IMR-90 (cell line): ENCODE measurements at regions not wholly inside any gene's neighbourhood (a gene's known extent, or its start where the extent isn't known, plus 50 kb on each side); places are given as distances from the start of the nearest gene placed in this dataset.

ENCODE experiments used
- ATAC-seq: fragments of 200-7000 bp; cut with Tn5 transposase; 2 replicates; pipeline ENCODE4 v1.9.1; 2020; ENCODE audit warnings: low read depth, mild to moderate bottlenecking, moderate library complexity
- BruUV-seq: library from RNA; stranded (reverse); fragments of 400-500 nt; replicated peaks from 2 replicates; lab custom pipeline; 2021; lab: Mats Ljungman, UMichigan
- CTCF ChIA-PET: fragments of 300-600 bp; formaldehyde crosslinking; extraction: SDS; loops from one replicate; lab custom pipeline; 2021; ENCODE audit warnings: antibody characterized with exemption; lab: Yijun Ruan, JAX
- POLR2A ChIA-PET: fragments of 300-600 bp; sonication (Branson Sonifier 250); formaldehyde crosslinking; loops from one replicate; lab custom pipeline; 2022; ENCODE audit warnings: antibody characterized with exemption; ENCODE audit not compliant: unreplicated experiment; lab: Charles Lee
- DNase-seq: peaks from one replicate; pipeline ENCODE4 v3.0.0; 2013
- H2AFZ ChIP-seq: replicated peaks from 2 replicates; pipeline ENCODE3; 2013; ENCODE audit warnings: low read length, mild to moderate bottlenecking; ENCODE audit not compliant: poor library complexity
- H2AK5ac ChIP-seq: 2 replicates; pipeline ENCODE4 v1.6.1; 2013; ENCODE audit warnings: low read depth, low read length, inconsistent platforms
- H2AK9ac ChIP-seq: replicated peaks from 2 replicates; pipeline ENCODE3; 2013; ENCODE audit warnings: mild to moderate bottlenecking, low read depth, low read length, moderate library complexity; ENCODE audit not compliant: poor library complexity
- H2BK120ac ChIP-seq: 2 replicates; pipeline ENCODE4 v1.6.1; 2013; ENCODE audit warnings: low read depth, low read length, inconsistent platforms
- H2BK15ac ChIP-seq: 3 replicates; pipeline ENCODE4 v1.6.1; 2013; ENCODE audit warnings: low read depth, low read length, inconsistent platforms
- H2BK20ac ChIP-seq: 2 replicates; pipeline ENCODE4 v1.6.1; 2013; ENCODE audit warnings: low read depth, mild to moderate bottlenecking, inconsistent platforms, low read length, moderate library complexity
- H2BK5ac ChIP-seq: 2 replicates; pipeline ENCODE4 v1.6.1; 2013; ENCODE audit warnings: mild to moderate bottlenecking, low read depth, low read length, inconsistent platforms; ENCODE audit not compliant: poor library complexity, severe bottlenecking
- H3K14ac ChIP-seq: replicated peaks from 2 replicates; pipeline ENCODE4 v1.6.1; 2013; ENCODE audit warnings: low read depth, low read length, inconsistent platforms
- H3K18ac ChIP-seq: 2 replicates; pipeline ENCODE4 v1.6.1; 2013; ENCODE audit warnings: low read depth, low read length, control low read depth
- H3K23ac ChIP-seq: 2 replicates; pipeline ENCODE4 v1.6.1; 2013; ENCODE audit warnings: low read depth, low read length, inconsistent platforms
- H3K27ac ChIP-seq: 2 replicates; pipeline ENCODE4 v1.5.1; 2013; ENCODE audit warnings: mild to moderate bottlenecking, control low read depth, low read length; ENCODE audit not compliant: insufficient read depth
- H3K27me3 ChIP-seq: 2 replicates; pipeline ENCODE4 v1.6.1; 2013; ENCODE audit warnings: low read length; ENCODE audit not compliant: control insufficient read depth, insufficient read depth
- H3K36me3 ChIP-seq: 2 replicates; pipeline ENCODE4 v1.6.1; 2013; ENCODE audit warnings: low read length, mixed read lengths; ENCODE audit not compliant: control insufficient read depth, insufficient read depth
- H3K4ac ChIP-seq: 2 replicates; pipeline ENCODE4 v1.6.1; 2013; ENCODE audit warnings: low read depth, low read length, inconsistent platforms
- H3K4me1 ChIP-seq: 2 replicates; pipeline ENCODE4 v1.6.1; 2013; ENCODE audit warnings: low read length, mixed read lengths; ENCODE audit not compliant: control insufficient read depth, insufficient read depth
- H3K4me2 ChIP-seq: 2 replicates; pipeline ENCODE4 v1.6.1; 2013; ENCODE audit warnings: low read depth, mild to moderate bottlenecking, control low read depth, low read length, moderate library complexity
- H3K4me3 ChIP-seq: 2 replicates; pipeline ENCODE4 v1.5.1; 2013; ENCODE audit warnings: low read depth, mild to moderate bottlenecking, control low read depth, low read length, moderate library complexity; ENCODE audit not compliant: insufficient read depth
- H3K56ac ChIP-seq: 2 replicates; pipeline ENCODE4 v1.6.1; 2013; ENCODE audit warnings: low read length, inconsistent platforms; ENCODE audit not compliant: insufficient read depth; ENCODE audit errors: extremely low read depth
- H3K79me1 ChIP-seq, 2 experiments: 2 replicates each; pipeline ENCODE4 v1.6.1; 2013; ENCODE audit warnings: low read length in 2 of 2, inconsistent platforms in 1 of 2, low read depth in 1 of 2
- H3K9ac ChIP-seq: 2 replicates; pipeline ENCODE4 v1.6.1; 2013; ENCODE audit warnings: low read depth, low read length, control low read depth
- H3K9me1 ChIP-seq: 2 replicates; pipeline ENCODE4 v1.6.1; 2013; ENCODE audit warnings: low read length, inconsistent platforms; ENCODE audit not compliant: insufficient read depth
- H3K9me3 ChIP-seq: 2 replicates; pipeline ENCODE4 v1.6.1; 2013; ENCODE audit warnings: low read length; ENCODE audit not compliant: control insufficient read depth, insufficient read depth
- H4K20me1 ChIP-seq: 2 replicates; pipeline ENCODE4 v1.6.1; 2013; ENCODE audit warnings: low read length, inconsistent platforms; ENCODE audit not compliant: insufficient read depth
- H4K5ac ChIP-seq: 2 replicates; pipeline ENCODE4 v1.6.1; 2013; ENCODE audit warnings: mild to moderate bottlenecking, low read depth, low read length, control low read depth
- H4K8ac ChIP-seq, 2 experiments: 2 replicates each; pipeline ENCODE4 v1.6.1; 2013; ENCODE audit warnings: low read depth in 2 of 2, low read length in 2 of 2, control low read depth in 1 of 2, inconsistent platforms in 1 of 2
- H4K91ac ChIP-seq: 2 replicates; pipeline ENCODE4 v1.6.1; 2013; ENCODE audit warnings: low read depth, low read length, inconsistent platforms; ENCODE audit not compliant: insufficient read depth
- BHLHE40 ChIP-seq: fragments of 150-350 bp; IDR thresholded peaks from 2 replicates; pipeline ENCODE4 v1.6.1; 2016; ENCODE audit warnings: mild to moderate bottlenecking, low read depth, low read length
- CEBPB ChIP-seq: IDR thresholded peaks from 2 replicates; pipeline ENCODE4 v1.6.1; 2012; ENCODE audit warnings: low read depth, low read length, improper control_type of control experiment
- CHD1 ChIP-seq: IDR thresholded peaks from 2 replicates; pipeline ENCODE4 v1.6.1; 2012; ENCODE audit warnings: low read depth, low read length, improper control_type of control experiment
- CTCF ChIP-seq: conservative IDR thresholded peaks from 2 replicates; pipeline ENCODE4 v1.5.1; 2012; ENCODE audit warnings: mild to moderate bottlenecking, low read depth, low read length, improper control_type of control experiment
- ELK1 ChIP-seq: fragments of 150-350 bp; IDR thresholded peaks from 2 replicates; pipeline ENCODE4 v1.6.1; 2016; ENCODE audit warnings: low read depth, mild to moderate bottlenecking, low read length, moderate library complexity, borderline replicate concordance
- FOS ChIP-seq: fragments of 150-350 bp; IDR thresholded peaks from 2 replicates; pipeline ENCODE4 v1.6.1; 2016; ENCODE audit warnings: low read depth, low read length
- MAFK ChIP-seq: IDR thresholded peaks from 2 replicates; pipeline ENCODE4 v1.6.1; 2012; ENCODE audit warnings: low read depth, low read length, improper control_type of control experiment
- MAZ ChIP-seq: IDR thresholded peaks from 2 replicates; pipeline ENCODE4 v1.6.1; 2012; ENCODE audit warnings: low read depth, mild to moderate bottlenecking, low read length, improper control_type of control experiment, moderate library complexity, borderline replicate concordance
- MXI1 ChIP-seq: IDR thresholded peaks from 2 replicates; pipeline ENCODE4 v1.6.1; 2012; ENCODE audit warnings: low read depth, mild to moderate bottlenecking, low read length, moderate library complexity, borderline replicate concordance
- NFE2L2 ChIP-seq: fragments of 150-350 bp; IDR thresholded peaks from 2 replicates; pipeline ENCODE4 v1.6.1; 2016; ENCODE audit warnings: low read depth, mild to moderate bottlenecking, low read length
- POLR2A ChIP-seq: IDR thresholded peaks from 2 replicates; pipeline ENCODE4 v1.6.1; 2012; ENCODE audit warnings: mild to moderate bottlenecking, low read depth, low read length
- RAD21 ChIP-seq: IDR thresholded peaks from 2 replicates; pipeline ENCODE4 v1.6.1; 2012; ENCODE audit warnings: low read length, improper control_type of control experiment
- RCOR1 ChIP-seq: IDR thresholded peaks from 2 replicates; pipeline ENCODE4 v1.6.1; 2012; ENCODE audit warnings: mild to moderate bottlenecking, low read length, improper control_type of control experiment; ENCODE audit not compliant: insufficient replicate concordance
- RFX5 ChIP-seq: IDR thresholded peaks from 2 replicates; pipeline ENCODE4 v1.8.0; 2012; ENCODE audit warnings: low read depth, mild to moderate bottlenecking, low read length, moderate library complexity
- SMC3 ChIP-seq: fragments of 150-350 bp; IDR thresholded peaks from 2 replicates; pipeline ENCODE4 v1.6.1; 2016; ENCODE audit warnings: low read depth, mild to moderate bottlenecking, antibody characterized with exemption, low read length, moderate library complexity
- WGBS, 2 experiments: methylation state at CpG; one replicate each; pipeline versions ENCODE4 v1.1.5 to v1.1.7; 2013; ENCODE audit warnings: missing lambda C conversion rate in 2 of 2; ENCODE audit not compliant: insufficient read length in 1 of 2; ENCODE audit errors: extremely low coverage in 2 of 2; 5-methylcytosine and 5-hydroxymethylcytosine counted together
- dilution Hi-C: fragments of 300-500 bp; cut with HindIII; formaldehyde crosslinking; loops from one replicate; pipeline ENCODE4 v1.14.3; 2018; ENCODE audit warnings: low sequenced_read_pairs; ENCODE audit not compliant: unreplicated experiment
- in situ Hi-C: fragments of 300-500 bp; cut with MboI; formaldehyde crosslinking; loops from 3 replicates; pipeline ENCODE4 v1.14.3; 2019; ENCODE audit warnings: low sequenced_read_pairs, inconsistent platforms, mixed read lengths
- intact Hi-C: fragments of 100-400 bp; cut with micrococcal nuclease; formaldehyde crosslinking; loops from 2 replicates; pipeline ENCODE4 v1.10.0; 2022
- TF ChIP-seq, protein P1 (sequence below): fragments of 150-350 bp; IDR thresholded peaks from 2 replicates; pipeline ENCODE4 v1.6.1; 2017; ENCODE audit warnings: mild to moderate bottlenecking, antibody characterized with exemption, low read length, low read depth

DNA sequence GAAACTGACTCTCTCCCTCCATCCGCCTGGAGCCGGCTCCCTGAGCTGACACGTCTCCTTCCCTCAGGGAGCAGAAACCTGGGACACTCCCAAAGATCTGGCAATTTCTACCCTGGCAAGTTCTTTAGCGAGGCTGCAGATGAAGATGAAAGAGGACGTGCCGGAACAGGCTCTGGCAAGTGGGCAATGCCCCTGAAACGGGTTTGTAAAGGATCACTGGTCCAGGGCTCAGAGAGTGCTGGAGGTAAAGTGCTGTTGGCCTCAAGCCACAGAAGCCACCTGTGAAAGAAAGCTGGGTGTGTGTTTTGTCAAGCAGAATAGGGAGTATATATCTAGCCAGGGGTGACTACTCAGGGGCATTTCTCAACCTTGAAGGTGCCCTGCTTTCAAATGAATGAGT, 131.4 kb upstream of the ATP6AP2 start:
- Histone ChIP-seq H2BK5ac (no peak overlapping the region), H3K4me1 (no peaks in the 10 kb centered on the region), H3K9me1 (no peaks in the 10 kb centered on the region), H4K5ac (no peak overlapping the region), H3K14ac (no peak overlapping the region), H2BK120ac (no peak overlapping the region), H3K27me3 (peaks cover 30% of the 10 kb centered on the region), H3K79me1 (no peaks in the 10 kb centered on the region), H2AFZ (no peak overlapping the region), H2BK20ac (no peak overlapping the region), H3K56ac (no peak overlapping the region), H3K9ac (no peak overlapping the region), H3K4ac (no peak overlapping the region), H3K27ac (no peak overlapping the region), H3K9me3 (no peaks in the 10 kb centered on the region), H3K23ac (no peak overlapping the region), H3K18ac (no peak overlapping the region), H4K91ac (no peak overlapping the region), H2AK9ac (no peak overlapping the region), H3K4me3 (no peak overlapping the region), H4K8ac (no peak overlapping the region), H4K20me1 (no peaks in the 10 kb centered on the region), H3K4me2 (no peak overlapping the region), H2BK15ac (no peak overlapping the region), H2AK5ac (no peak overlapping the region), H3K36me3 (no peaks in the 10 kb centered on the region)
- intact Hi-C loops: no loop called here
- CTCF ChIA-PET: interaction anchor here (0.9 kb wide), 1 partner anchor 12 kb away, joined by 3 read pairs; no protein-coding TSS in a partner anchor
- WGBS, 2 experiments: 63% methylated on average over 4 of the region's 7 CpGs; no CpG with 5 or more reads in 1 of the 2 experiments
- no peak for DNase-seq
- POLR2A ChIA-PET: no interaction called here
- in situ Hi-C loops: no loop called here
- ATAC-seq: no peak
- no TSS peak for BruUV-seq
- TF ChIP-seq RFX5 (no peak), RCOR1 (no peak), CHD1 (no peak), MXI1 (no peak), CEBPB (no peak), BHLHE40 (no peak), POLR2A (no peak), MAFK (no peak), ELK1 (no peak), RAD21 (no peak), FOS (no peak), SMC3 (no peak), CTCF (no peak), NFE2L2 (no peak), MAZ (no peak)
- TF ChIP-seq, protein P1, sequence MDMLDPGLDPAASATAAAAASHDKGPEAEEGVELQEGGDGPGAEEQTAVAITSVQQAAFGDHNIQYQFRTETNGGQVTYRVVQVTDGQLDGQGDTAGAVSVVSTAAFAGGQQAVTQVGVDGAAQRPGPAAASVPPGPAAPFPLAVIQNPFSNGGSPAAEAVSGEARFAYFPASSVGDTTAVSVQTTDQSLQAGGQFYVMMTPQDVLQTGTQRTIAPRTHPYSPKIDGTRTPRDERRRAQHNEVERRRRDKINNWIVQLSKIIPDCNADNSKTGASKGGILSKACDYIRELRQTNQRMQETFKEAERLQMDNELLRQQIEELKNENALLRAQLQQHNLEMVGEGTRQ: no peak
- dilution Hi-C loops: no loop called here
